GM10266 (cell line): ENCODE measurements at regions not wholly inside any gene's neighbourhood (a gene's known extent, or its start where the extent isn't known, plus 50 kb on each side); places are given as distances from the start of the nearest gene placed in this dataset.

Experiments
- DNase-seq: peaks from one replicate; pipeline ENCODE4 v3.0.0; 2012; ENCODE audit errors: extremely low spot score
- TF ChIP-seq, protein P1 (sequence below): IDR thresholded peaks from 2 replicates; pipeline ENCODE4 v1.5.1; 2012; ENCODE audit warnings: mild to moderate bottlenecking, low read depth; ENCODE audit not compliant: control insufficient read depth, insufficient read depth; ENCODE audit errors: missing control alignments

GRCh38 chr5:101515721-101516120, 612.6 kb upstream of the ST8SIA4 start:
- DNase-seq: no peak
- TF ChIP-seq, protein P1, sequence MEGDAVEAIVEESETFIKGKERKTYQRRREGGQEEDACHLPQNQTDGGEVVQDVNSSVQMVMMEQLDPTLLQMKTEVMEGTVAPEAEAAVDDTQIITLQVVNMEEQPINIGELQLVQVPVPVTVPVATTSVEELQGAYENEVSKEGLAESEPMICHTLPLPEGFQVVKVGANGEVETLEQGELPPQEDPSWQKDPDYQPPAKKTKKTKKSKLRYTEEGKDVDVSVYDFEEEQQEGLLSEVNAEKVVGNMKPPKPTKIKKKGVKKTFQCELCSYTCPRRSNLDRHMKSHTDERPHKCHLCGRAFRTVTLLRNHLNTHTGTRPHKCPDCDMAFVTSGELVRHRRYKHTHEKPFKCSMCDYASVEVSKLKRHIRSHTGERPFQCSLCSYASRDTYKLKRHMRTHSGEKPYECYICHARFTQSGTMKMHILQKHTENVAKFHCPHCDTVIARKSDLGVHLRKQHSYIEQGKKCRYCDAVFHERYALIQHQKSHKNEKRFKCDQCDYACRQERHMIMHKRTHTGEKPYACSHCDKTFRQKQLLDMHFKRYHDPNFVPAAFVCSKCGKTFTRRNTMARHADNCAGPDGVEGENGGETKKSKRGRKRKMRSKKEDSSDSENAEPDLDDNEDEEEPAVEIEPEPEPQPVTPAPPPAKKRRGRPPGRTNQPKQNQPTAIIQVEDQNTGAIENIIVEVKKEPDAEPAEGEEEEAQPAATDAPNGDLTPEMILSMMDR: no peak

GRCh38 chr5:101505891-101506570, 602.9 kb upstream of the ST8SIA4 start:
- TF ChIP-seq, protein P1: no peak
- DNase-seq: no peak

- TF ChIP-seq, protein P1: no peak
- DNase-seq: no peak
Measured at GRCh38 chr5:101482931-101483330, 579.8 kb upstream of the ST8SIA4 start.

DNA sequence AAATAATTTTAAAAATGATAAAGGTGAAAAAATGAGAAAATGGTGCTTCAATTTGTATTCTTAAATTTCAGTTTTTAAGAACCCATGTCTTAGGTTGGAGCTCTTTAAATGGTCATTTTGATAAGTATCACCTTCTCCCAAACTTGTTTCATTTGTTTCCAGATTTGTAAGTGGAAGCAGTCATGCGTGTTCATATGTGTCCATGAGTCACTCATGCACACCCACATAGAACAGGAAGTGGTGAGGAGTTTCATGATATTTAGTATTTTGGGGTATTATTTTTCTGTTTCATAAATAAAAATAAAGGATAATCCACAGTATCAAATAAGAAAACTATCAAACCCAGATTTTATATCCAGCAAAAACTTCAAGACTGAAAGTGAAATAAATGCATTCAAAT, 570.4 kb upstream of the ST8SIA4 start:
- no peak for DNase-seq
- TF ChIP-seq, protein P1: no peak

DNA sequence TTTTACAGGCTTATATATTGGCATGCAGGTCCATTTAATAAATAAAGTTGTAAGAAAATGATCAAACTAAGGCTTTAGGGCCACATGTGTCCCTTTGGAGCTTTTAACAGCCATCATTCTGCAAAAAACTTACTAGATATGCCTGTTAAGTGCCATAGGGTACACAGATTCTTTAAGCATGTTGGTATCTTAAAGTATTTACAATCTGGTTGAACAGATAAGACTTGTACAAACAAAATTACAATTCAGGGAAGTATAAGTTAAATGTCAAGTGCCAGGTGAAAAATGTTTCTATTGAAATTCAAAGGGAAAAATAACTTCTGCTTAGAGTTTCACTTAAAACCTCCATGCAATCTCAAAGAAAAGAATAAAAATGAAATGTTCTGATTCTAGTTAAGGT, 558.4 kb upstream of the ST8SIA4 start:
- TF ChIP-seq, protein P1: no peak
- DNase-seq: no peak

GRCh38 chr5:101458587-101458986, 555.5 kb upstream of the ST8SIA4 start:
- TF ChIP-seq, protein P1: no peak
- no peak for DNase-seq

- TF ChIP-seq, protein P1: no peak
Measured at GRCh38 chr5:101455851-101456250, 552.8 kb upstream of the ST8SIA4 start.

More at GRCh38 chr5:101455851-101456250, 552.8 kb upstream of the ST8SIA4 start:
- no peak for DNase-seq
